HG03045 (cell line): ENCODE measurements at regions not wholly inside any gene's neighbourhood (a gene's known extent, or its start where the extent isn't known, plus 50 kb on each side); places are given as distances from the start of the nearest gene placed in this dataset.

ENCODE experiments used
- ATAC-seq: cut with Tn5 transposase; IDR thresholded peaks from one replicate; pipeline ENCODE4 v1.9.1; 2021; ENCODE audit warnings: mild to moderate bottlenecking, moderate library complexity; ENCODE audit not compliant: unreplicated experiment

- ATAC-seq = no peak
These were observed 140.6 kb downstream of the IRS2 start for GRCh38 chr13:109645831-109646230.

- ATAC-seq = no peak
These were observed 141.4 kb downstream of the IRS2 start for GRCh38 chr13:109644956-109645355.

GRCh38 chr13:109644069-109644750 lies 142.2 kb downstream of the IRS2 start:
- no peak for ATAC-seq

- ATAC-seq = no peak
These were observed 144.0 kb downstream of the IRS2 start for GRCh38 chr13:109642358-109642757.

- no peak for ATAC-seq
These were observed 149.6 kb downstream of the IRS2 start for GRCh38 chr13:109636736-109637135.

GRCh38 chr13:109631069-109631468 lies 155.3 kb downstream of the IRS2 start:
- ATAC-seq = no peak

- no peak for ATAC-seq
These were observed 156.1 kb downstream of the IRS2 start for GRCh38 chr13:109630271-109630670.

- ATAC-seq = no peak
These were observed 156.6 kb downstream of the IRS2 start for GRCh38 chr13:109629737-109630136.

- ATAC-seq = no peak
These were observed 158.1 kb downstream of the IRS2 start for GRCh38 chr13:109628251-109628699.

- no peak for ATAC-seq
These were observed 158.7 kb downstream of the IRS2 start for GRCh38 chr13:109627649-109628048.

GRCh38 chr13:109626386-109627171 lies 159.8 kb downstream of the IRS2 start:
- no peak for ATAC-seq

GRCh38 chr13:109625156-109625555 lies 161.2 kb downstream of the IRS2 start:
- ATAC-seq = no peak

- ATAC-seq = no peak
These were observed 164.4 kb downstream of the IRS2 start for GRCh38 chr13:109622006-109622405.

GRCh38 chr13:109615721-109616420 lies 170.5 kb downstream of the IRS2 start:
- no peak for ATAC-seq

- ATAC-seq = no peak
These were observed 174.3 kb downstream of the IRS2 start for GRCh38 chr13:109611912-109612691.

- ATAC-seq = no peak
These were observed 175.9 kb downstream of the IRS2 start for GRCh38 chr13:109610517-109610916.

- ATAC-seq = no peak
These were observed 177.9 kb downstream of the IRS2 start for GRCh38 chr13:109608503-109608902.

GRCh38 chr13:109608059-109608458 lies 178.3 kb downstream of the IRS2 start:
- no peak for ATAC-seq

GRCh38 chr13:109606520-109606919 lies 179.9 kb downstream of the IRS2 start:
- no peak for ATAC-seq

- ATAC-seq = no peak
These were observed 180.5 kb downstream of the IRS2 start for GRCh38 chr13:109605846-109606245.

GRCh38 chr13:109604894-109605293 lies 181.5 kb downstream of the IRS2 start:
- ATAC-seq = no peak
